ENCODE measurements at regions not wholly inside any gene's neighbourhood (a gene's known extent, or its start where the extent isn't known, plus 50 kb on each side); places are given as distances from the start of the nearest gene placed in this dataset.

DNA sequence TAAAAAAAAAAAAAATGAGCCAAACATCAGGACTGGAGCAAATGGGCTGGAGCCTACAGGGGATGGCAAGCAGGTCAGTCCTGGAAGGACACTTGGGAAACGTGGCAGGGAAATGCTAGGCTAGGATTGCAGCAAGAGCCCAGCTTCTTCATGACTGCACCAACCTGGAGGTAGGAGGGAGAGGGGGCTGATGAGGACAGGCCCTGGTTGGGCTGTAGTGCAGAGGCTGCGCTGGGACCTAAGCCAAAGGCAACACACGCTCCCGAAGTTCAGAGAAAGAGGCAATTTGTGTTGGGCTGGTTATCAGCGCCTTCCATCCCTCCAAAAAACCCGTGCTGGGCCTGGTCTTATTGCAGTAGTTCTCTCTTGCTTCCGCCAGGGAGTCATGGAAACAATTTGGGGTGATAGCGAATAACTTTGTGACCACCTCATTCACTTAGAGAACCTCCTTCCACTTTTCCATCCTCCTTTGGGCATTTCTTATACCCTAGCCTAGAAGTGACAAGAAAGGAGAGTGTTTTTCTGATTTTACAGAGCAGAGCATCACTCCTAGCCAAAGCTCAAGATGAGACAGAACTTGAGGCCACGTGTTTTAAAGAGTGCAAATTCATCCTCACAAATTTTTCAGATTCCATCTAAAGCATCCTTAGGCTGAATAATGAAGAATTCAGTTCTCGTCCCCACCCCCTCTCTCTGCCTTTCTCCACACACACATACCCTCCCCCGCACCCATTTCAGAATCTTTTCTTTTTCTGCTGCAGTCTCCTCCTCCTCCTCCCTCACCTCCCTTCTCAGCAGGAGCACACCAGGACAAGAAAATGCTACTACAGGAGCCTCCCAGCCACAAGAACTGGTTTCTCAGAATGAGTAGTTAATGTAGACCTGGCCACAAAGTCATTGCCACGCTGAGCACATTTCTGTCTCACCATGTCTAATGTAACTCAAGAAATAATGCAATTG, 61.3 kb upstream of the CALM2 start:
- TF ChIP-seq CEBPB (IDR thresholded peaks at IDR 0.05; ENCODE audit: low read depth, low read length), result no peak
- TF ChIP-seq, protein P1, sequence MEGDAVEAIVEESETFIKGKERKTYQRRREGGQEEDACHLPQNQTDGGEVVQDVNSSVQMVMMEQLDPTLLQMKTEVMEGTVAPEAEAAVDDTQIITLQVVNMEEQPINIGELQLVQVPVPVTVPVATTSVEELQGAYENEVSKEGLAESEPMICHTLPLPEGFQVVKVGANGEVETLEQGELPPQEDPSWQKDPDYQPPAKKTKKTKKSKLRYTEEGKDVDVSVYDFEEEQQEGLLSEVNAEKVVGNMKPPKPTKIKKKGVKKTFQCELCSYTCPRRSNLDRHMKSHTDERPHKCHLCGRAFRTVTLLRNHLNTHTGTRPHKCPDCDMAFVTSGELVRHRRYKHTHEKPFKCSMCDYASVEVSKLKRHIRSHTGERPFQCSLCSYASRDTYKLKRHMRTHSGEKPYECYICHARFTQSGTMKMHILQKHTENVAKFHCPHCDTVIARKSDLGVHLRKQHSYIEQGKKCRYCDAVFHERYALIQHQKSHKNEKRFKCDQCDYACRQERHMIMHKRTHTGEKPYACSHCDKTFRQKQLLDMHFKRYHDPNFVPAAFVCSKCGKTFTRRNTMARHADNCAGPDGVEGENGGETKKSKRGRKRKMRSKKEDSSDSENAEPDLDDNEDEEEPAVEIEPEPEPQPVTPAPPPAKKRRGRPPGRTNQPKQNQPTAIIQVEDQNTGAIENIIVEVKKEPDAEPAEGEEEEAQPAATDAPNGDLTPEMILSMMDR (conservative IDR thresholded peaks at IDR 0.05; ENCODE audit: low read depth, low read length), result no peak
- no peak for TF ChIP-seq POLR2A (IDR thresholded peaks at IDR 0.05; ENCODE audit: low read depth, low read length)
- TF ChIP-seq RFX5 (IDR thresholded peaks at IDR 0.05; ENCODE audit: low read depth, low read length), result no peak
- TF ChIP-seq SMC3 (IDR thresholded peaks at IDR 0.05; ENCODE audit: low read depth, low read length), result no peak
- TF ChIP-seq, protein P2, sequence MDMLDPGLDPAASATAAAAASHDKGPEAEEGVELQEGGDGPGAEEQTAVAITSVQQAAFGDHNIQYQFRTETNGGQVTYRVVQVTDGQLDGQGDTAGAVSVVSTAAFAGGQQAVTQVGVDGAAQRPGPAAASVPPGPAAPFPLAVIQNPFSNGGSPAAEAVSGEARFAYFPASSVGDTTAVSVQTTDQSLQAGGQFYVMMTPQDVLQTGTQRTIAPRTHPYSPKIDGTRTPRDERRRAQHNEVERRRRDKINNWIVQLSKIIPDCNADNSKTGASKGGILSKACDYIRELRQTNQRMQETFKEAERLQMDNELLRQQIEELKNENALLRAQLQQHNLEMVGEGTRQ (IDR thresholded peaks at IDR 0.05; ENCODE audit: low read depth, low read length), result no peak
- no peak for TF ChIP-seq BHLHE40 (IDR thresholded peaks at IDR 0.05; ENCODE audit: low read depth, low read length)

All from IMR-90 (cell line).